ENCODE measurements at regions not wholly inside any gene's neighbourhood (a gene's known extent, or its start where the extent isn't known, plus 50 kb on each side); places are given as distances from the start of the nearest gene placed in this dataset.

DNA sequence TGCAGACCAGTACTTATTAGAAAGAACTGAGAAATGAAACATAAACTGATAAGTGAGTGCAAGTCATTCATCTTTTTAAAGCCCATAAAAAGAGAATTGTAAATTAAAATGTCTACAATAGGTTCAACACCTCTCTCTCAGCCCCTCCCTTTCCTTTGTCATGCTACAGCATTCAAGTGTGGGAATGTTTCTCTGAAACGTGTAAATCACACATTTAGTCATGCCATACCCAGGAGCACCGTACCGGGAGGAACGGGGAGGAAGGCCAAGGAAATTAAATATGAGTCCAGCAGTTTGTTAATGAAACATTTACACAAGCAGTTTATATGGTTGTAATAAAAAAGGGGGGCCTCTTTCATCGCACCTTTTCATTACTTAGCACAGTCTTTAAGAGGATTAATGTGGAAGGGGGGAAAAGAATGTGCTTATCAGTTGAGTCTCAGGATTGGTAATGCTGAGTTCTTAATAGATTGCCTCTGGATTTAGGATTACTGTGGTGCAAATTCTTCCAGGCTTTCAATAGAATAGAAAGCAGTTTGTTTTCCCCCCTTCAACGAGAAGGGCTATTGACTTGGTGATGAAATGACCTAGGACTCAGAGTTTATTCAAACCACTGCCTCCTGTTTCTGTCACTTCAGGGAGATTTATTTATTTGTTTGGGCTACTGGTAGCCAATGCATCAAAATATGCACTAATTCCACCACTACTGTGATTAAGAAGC, 176.0 kb upstream of the ZNF608 start:
- no peak for FAIRE-seq
- no peak for DNase-seq (ENCODE audit: low spot score)

DNA sequence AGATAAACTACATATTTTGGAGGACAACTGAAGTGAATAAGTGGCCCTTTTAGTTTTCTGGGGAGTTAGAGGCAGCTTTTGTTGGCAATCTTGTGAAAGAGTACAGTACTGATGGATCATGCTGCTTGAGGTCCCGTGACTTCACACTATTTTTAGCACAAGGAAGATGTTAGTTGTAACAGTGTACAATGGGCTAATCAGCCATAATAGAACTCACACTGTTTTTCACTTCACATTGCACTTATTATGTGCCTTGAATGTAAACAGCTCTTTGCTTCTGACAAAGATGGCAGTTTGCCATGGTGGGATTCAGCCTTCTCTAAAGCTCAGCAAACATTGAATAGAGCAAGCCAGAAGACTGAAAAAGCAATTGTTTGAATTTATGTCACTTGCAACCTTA, 176.7 kb upstream of the ZNF608 start:
- DNase-seq (ENCODE audit: low spot score) (no peak), FAIRE-seq (no peak)

DNA sequence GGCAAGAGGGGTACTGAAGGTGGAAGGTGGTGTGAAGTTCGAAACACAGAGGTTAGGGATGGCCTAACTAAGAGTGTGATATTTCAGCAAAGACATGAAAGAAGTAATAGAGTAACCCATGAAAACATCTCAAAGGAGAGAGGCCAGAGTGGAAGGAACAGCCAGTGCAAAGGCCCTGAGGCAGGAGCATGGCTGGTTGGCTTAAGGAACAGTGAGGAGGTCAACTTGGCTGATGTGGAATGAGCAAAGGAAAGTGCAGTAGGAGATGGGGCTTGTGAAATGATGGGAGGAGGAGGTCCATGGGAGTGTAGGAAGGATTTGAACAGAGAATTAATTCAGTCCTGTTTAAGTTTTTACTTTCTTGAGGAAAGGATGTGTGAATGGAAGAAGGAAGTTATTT, 178.3 kb upstream of the ZNF608 start:
- DNase-seq (ENCODE audit: low spot score), result no peak
- no peak for FAIRE-seq

GRCh38 chr5:124927735-124928134, 181.3 kb upstream of the ZNF608 start:
- DNase-seq (ENCODE audit: low spot score) (peak; percentile 74), FAIRE-seq (no peak)

DNA sequence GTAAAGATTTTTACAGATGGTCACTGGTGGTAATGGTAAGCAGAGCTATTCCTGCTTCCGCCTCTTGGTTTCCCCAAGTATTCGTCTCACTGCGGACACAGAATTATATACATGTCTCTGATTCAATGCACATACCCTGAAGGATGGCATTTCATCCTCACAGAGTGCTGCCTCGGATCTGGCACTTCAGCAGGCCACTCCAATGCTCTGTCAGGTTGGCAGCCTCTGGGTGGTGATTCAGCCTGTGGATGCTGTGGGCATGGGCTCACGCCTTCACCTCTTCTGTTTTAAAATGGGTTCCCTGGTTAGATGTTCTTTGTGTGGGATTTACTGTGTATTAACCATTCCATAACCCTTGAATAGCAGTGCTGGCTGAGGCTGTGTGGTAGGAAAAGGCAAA, 182.6 kb upstream of the ZNF608 start:
- DNase-seq (ENCODE audit: low spot score), result no peak
- no peak for FAIRE-seq

DNA sequence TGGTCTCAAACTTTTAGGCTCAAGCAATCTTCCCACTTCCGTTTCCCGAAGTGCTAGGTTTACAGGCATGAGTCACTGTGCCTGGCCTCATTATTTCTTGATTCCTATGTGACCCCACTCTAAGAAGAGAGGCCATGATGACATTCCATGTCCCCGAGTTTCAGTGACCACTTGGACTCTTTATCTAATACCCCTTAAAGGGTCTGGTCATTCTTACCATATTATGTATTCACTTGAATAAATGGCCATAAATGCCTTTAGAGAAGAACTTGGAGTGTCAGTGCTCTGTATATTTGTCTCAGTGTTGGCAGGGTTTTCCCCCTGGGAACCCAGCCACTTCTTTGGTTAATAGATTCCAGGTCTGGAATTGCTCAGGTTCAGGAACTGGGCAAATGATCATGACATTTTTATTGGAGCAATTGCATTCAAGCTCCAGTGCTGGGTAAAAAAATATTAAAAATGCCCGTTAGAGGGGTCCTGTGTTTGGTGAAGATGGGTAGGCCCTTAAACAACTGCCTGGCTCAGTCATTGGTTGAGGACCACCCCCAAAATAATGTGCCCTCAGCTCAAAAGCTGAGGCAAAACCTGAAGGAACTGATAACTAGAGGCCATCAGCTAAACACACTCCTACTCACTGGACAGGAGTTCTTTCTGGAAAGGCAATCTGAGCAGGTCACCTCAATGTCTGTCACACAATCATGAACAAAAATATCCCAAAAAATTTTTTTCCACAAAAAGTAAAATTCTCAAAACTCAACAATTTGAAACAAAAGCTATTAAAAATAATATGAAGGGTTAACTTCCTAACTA, 186.6 kb upstream of the ZNF608 start:
- FAIRE-seq (no peak), DNase-seq (ENCODE audit: low spot score) (no peak)

DNA sequence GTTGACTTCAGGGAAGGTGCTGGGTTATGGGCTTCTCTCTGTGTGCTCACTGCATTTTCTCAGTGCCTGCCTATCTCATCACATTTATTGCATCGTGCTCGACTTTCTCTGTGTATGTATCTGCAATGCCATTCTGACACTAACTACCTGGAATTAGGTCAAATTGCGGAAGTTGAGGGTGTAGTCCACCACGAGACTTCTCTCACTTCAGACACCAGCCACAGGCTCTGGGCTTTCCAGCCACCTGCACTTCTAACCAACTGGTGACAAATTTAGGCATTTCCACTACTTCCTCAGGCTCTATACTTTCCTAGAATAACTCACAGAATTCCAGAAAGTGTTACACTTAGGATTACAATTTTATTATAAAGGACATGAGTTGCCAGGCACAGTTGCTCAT, 188.6 kb upstream of the ZNF608 start:
- DNase-seq (ENCODE audit: low spot score), result no peak
- FAIRE-seq, result no peak

GRCh38 chr5:124936626-124936933, 190.1 kb upstream of the ZNF608 start:
- no peak for DNase-seq (ENCODE audit: low spot score)
- no peak for FAIRE-seq

DNA sequence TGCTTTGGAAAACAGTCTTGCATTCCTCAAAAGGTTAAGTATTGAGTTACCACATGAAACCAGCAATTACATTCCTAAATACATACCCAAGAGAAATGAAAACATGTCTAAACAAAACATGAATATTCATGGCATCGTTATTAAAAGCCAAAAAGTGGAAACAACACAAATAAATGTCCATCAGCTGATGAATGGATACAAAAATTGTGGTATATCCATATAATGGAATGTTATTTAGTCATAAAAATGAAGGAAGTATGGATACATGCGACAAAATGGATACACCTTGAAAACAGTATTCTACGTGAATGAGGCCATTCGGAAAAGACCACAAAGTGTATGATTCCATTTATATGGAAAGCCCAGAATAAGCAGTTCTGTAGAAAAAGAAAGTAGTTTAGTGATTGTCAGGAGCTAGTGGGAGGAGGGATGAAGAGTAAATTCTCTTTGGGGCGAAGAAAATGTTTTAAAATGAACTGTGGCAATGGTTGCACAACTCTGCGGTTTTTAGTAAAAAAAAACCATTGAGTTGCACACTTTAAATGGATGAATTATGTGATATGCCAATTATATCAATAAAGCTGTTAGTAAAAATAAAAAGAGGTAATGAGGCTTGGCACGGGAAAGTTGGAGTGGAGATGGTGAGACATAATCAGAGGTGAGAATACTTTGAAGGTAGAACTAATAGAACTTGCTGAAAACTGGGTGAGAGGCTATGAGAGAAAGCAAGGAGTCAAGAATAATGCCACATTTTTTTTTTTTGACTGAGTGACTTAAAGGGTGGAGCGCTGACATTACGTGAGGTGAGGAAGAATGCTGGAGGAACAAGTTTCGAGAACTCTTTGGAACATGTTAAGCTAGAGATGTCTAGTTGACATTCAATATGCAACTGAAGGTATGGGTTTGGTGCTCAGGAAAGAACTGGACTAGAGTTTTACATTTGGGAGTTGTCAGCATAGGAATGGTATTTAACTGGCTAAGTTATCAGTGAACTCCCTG, 194.9 kb upstream of the ZNF608 start:
- FAIRE-seq, result no peak
- DNase-seq (ENCODE audit: low spot score), result no peak

- DNase-seq (ENCODE audit: low spot score) (no peak), FAIRE-seq (no peak)
Measured at GRCh38 chr5:124948062-124948753, 201.8 kb upstream of the ZNF608 start.

DNA sequence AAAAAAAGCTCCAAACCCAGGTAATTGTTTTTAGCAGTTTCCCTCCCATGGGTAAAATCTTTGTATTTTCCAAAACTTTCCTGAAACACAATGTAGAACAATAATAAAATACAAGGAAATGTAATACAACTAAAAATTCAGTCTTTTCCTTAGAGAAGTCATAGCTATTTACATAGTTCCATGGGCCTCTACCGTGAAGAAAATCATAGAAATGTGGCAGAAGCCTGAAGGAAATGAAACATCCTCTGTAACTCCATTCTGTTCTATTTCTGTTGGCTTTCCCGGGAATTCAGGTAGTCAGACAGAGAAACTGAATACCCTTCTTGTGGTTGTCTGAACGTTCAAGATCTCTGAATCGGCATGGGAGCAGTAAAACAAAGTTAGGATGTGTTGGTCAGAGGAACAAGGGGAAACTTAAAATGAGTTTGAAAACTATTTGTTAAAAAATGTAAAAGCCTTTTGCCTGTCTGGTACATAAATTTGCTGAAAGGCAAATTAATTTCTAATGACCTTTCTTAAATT, 202.4 kb upstream of the ZNF608 start:
- no peak for FAIRE-seq

DNA sequence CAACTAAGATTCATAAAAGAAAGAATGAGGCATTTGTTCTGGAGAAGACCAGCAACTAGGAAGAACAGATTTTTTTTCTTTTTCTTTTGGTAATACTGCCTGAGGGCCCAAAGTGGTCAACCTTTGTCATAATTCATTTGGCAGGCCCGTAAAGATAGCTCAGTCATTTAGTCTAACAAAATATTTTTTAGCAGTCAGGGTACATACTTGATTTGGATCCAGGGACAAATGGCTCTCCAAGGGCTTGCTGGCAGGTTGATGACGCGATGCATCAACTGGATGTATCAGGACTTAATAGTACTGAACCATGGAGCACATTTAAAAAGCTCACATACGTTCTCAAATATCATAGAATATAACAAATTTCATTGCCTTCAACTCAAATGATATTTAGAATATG, 203.4 kb upstream of the ZNF608 start:
- DNase-seq (ENCODE audit: low spot score) (no peak), FAIRE-seq (no peak)

More for the DNA sequence above, 202.4 kb upstream of the ZNF608 start:
- DNase-seq (ENCODE audit: low spot score), result no peak

GRCh38 chr5:124951105-124951504, 204.7 kb upstream of the ZNF608 start:
- DNase-seq (ENCODE audit: low spot score), result no peak
- peak; percentile 13 for FAIRE-seq

DNA sequence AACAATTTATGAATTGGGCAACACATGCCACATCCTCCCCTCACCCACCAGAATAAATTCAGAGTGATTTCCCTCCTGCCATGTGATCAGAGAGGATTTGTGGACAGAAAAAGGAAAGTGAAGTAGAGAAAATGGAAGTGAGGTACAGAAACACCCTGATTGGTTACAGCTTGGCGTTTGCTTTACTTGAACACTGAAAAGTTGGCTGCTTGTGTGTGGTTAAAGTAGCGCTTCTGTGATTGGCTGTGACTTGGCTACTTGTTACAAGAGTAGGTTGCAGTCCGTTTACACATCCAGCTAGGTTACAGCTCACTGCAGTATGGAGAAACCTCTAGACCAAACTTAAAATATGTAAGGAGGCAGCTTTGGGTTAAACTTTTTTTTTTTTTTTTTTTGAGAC, 205.2 kb upstream of the ZNF608 start:
- no peak for FAIRE-seq
- no peak for DNase-seq (ENCODE audit: low spot score)

GRCh38 chr5:124952079-124952478, 205.6 kb upstream of the ZNF608 start:
- DNase-seq (ENCODE audit: low spot score), result no peak
- no peak for FAIRE-seq

DNA sequence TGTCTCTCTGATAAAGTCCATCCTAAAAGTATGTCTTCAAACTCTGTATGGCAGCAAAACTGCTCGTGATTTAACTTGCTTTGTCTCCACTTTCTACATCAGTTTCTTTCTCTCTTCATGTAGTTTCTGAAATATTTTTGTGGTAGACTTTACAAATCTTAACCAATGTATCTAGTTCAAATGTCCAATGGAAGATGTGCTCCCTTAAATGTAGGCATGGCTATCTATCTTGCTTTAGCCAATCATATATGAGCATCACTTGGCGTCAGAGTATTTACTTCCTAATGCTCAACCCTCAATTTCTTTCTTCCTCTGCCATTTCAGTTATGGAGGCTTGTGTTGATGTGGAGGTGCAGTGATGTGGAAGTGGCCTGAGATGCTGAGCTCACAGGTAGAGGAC, 206.1 kb upstream of the ZNF608 start:
- DNase-seq (ENCODE audit: low spot score), result no peak
- FAIRE-seq, result no peak

- FAIRE-seq (no peak), DNase-seq (ENCODE audit: low spot score) (no peak)
Measured at GRCh38 chr5:124954784-124955183, 208.3 kb upstream of the ZNF608 start.

GRCh38 chr5:124956471-124957029, 210.1 kb upstream of the ZNF608 start:
- no peak for FAIRE-seq
- no peak for DNase-seq (ENCODE audit: low spot score)

DNA sequence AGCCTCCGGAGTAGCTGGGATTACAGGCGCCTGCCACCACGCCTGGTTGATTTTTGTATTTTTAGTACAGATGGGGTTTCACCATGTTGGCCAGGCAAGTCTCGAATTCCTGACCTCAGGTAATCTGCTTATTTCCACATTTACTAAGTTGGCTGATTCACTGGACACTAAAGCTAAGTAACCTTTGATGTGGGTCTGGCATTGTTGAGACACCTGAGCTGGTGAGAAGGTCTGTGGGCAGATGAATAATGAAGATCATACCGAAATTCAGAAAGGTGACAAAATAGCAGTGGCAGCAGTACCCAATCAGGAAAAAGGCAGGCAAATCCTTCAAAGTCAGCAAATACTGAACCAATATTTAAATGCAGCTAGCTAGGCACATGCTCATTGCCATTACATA, 210.6 kb upstream of the ZNF608 start:
- no peak for FAIRE-seq
- no peak for DNase-seq (ENCODE audit: low spot score)

- DNase-seq (ENCODE audit: low spot score), result no peak
- FAIRE-seq, result peak; percentile 44
Measured at GRCh38 chr5:124960266-124960665, 213.8 kb upstream of the ZNF608 start.

DNA sequence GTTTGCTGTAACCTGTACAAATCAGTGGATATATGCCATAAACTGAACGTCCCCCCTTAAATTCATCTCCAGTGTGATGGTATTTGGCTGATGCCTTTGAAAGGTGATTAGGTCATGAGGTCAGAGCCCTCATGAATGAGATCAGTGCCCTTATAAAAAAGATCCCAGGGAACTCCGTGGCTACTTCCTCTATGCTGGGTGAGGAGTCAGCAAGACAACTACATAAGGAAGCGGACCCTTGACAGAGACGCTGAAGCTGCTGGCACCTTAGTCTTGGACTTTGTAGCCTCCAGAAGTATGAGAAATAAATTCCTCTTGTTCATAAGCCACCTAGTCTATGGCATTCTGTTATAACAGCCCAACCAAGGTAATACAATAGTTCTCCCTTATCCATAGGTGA, 215.1 kb upstream of the ZNF608 start:
- no peak for DNase-seq (ENCODE audit: low spot score)
- no peak for FAIRE-seq

Measured in urothelium cell line (cell line).